SU-DHL-6 (cell line): ENCODE measurements at regions not wholly inside any gene's neighbourhood (a gene's known extent, or its start where the extent isn't known, plus 50 kb on each side); places are given as distances from the start of the nearest gene placed in this dataset.

ENCODE experiments used
- H2AFZ ChIP-seq: fragments of 200-600 bp; sonication (generic); 2 replicates; pipeline ENCODE4 v1.6.1; 2014; ENCODE audit warnings: low read depth, mild to moderate bottlenecking, moderate library complexity, mixed read lengths, antibody characterized with exemption, low read length; ENCODE audit not compliant: severe bottlenecking
- H3F3A ChIP-seq: fragments of 200-600 bp; shearing (Covaris generic); 2 replicates; pipeline ENCODE4 v1.6.0; 2016; ENCODE audit warnings: antibody characterized with exemption, mild to moderate bottlenecking; ENCODE audit not compliant: insufficient read depth
- H3K27ac ChIP-seq: fragments of 200-600 bp; sonication (generic); 2 replicates; pipeline ENCODE4 v1.5.1; 2016; ENCODE audit warnings: low read depth, mild to moderate bottlenecking, low read length, moderate library complexity, mixed read lengths
- H3K27me3 ChIP-seq: fragments of 200-600 bp; sonication (generic), shearing (Covaris generic); 2 replicates; pipeline ENCODE4 v1.6.0; 2014; ENCODE audit warnings: mild to moderate bottlenecking, low read length
- H3K36me3 ChIP-seq: fragments of 200-600 bp; sonication (generic); 2 replicates; pipeline ENCODE4 v1.6.1; 2014; ENCODE audit warnings: mild to moderate bottlenecking, low read length, mixed read lengths
- H3K4me2 ChIP-seq: fragments of 300-600, 200-600 bp; shearing (Covaris generic), sonication (generic); 2 replicates; pipeline ENCODE4 v1.6.0; 2014; ENCODE audit warnings: low read length, low read depth, mild to moderate bottlenecking; ENCODE audit not compliant: poor library complexity, severe bottlenecking
- H3K4me3 ChIP-seq: fragments of 200-600 bp; sonication (generic); 2 replicates; pipeline ENCODE4 v1.5.1; 2014; ENCODE audit warnings: antibody characterized with exemption, low read length, mild to moderate bottlenecking, mixed read lengths; ENCODE audit not compliant: insufficient read depth, poor library complexity, severe bottlenecking
- H3K79me2 ChIP-seq: fragments of 200-600 bp; sonication (generic); 2 replicates; pipeline ENCODE4 v1.6.1; 2014; ENCODE audit warnings: mild to moderate bottlenecking, low read length, moderate library complexity; ENCODE audit not compliant: insufficient read depth
- H3K9ac ChIP-seq: fragments of 200-600 bp; sonication (generic); 2 replicates; pipeline ENCODE4 v1.7.0; 2014; ENCODE audit warnings: mild to moderate bottlenecking, low read length
- H3K9me2 ChIP-seq: fragments of 200-600 bp; sonication (generic); replicated peaks from 2 replicates; pipeline ENCODE4 v1.6.1; 2014; ENCODE audit warnings: low read length; ENCODE audit not compliant: insufficient read depth
- H3K9me3 ChIP-seq: fragments of 200-600 bp; sonication (generic); 2 replicates; pipeline ENCODE4 v1.6.1; 2014; ENCODE audit warnings: low read length, mixed read lengths; ENCODE audit not compliant: insufficient read depth
- H4K20me1 ChIP-seq: fragments of 200-600 bp; sonication (generic); 2 replicates; pipeline ENCODE4 v1.6.1; 2014; ENCODE audit warnings: low read depth, mild to moderate bottlenecking, antibody characterized with exemption, low read length, moderate library complexity, mixed read lengths
- CTCF ChIP-seq: fragments of 200-600 bp; sonication (generic); IDR thresholded peaks from one replicate; pipeline ENCODE4 v1.5.1; 2017; ENCODE audit warnings: antibody characterized with exemption, mild to moderate bottlenecking, low read length, moderate library complexity; ENCODE audit not compliant: insufficient read depth, poor library complexity, severe bottlenecking
- EZH2phosphoT487 ChIP-seq: fragments of 200-600 bp; sonication (generic), shearing (Covaris generic); conservative IDR thresholded peaks from 2 replicates; pipeline ENCODE4 v1.6.1; 2018; ENCODE audit warnings: mild to moderate bottlenecking, antibody characterized with exemption, low read length, moderate library complexity, mixed read lengths

GRCh38 chr5:56638768-56639238 is 176.5 kb upstream of the MAP3K1 start:
- no peaks in the 10 kb centered on the region for H3K79me2 ChIP-seq
- no peak overlapping the region for H3K4me3 ChIP-seq
- H3K27me3 ChIP-seq: no peaks in the 10 kb centered on the region
- no peak overlapping the region for H3K27ac ChIP-seq
- TF ChIP-seq EZH2phosphoT487 (no peak), CTCF (no peak)
- H3K9ac ChIP-seq: no peak overlapping the region
- no peak overlapping the region for H2AFZ ChIP-seq
- no peak overlapping the region for H3K4me2 ChIP-seq
- H3F3A ChIP-seq: no peaks in the 10 kb centered on the region
- no peaks in the 10 kb centered on the region for H3K9me2 ChIP-seq
- no peaks in the 10 kb centered on the region for H4K20me1 ChIP-seq
- H3K36me3 ChIP-seq: no peaks in the 10 kb centered on the region
- H3K9me3 ChIP-seq: no peaks in the 10 kb centered on the region

GRCh38 chr5:56638061-56638621 is 177.2 kb upstream of the MAP3K1 start:
- no peaks in the 10 kb centered on the region for H3K27me3 ChIP-seq
- H3F3A ChIP-seq: no peaks in the 10 kb centered on the region
- H3K4me3 ChIP-seq: no peak overlapping the region
- H3K9me3 ChIP-seq: no peaks in the 10 kb centered on the region
- no peaks in the 10 kb centered on the region for H4K20me1 ChIP-seq
- H3K9me2 ChIP-seq: no peaks in the 10 kb centered on the region
- H3K36me3 ChIP-seq: no peaks in the 10 kb centered on the region
- H3K79me2 ChIP-seq: no peaks in the 10 kb centered on the region
- H3K27ac ChIP-seq: no peak overlapping the region
- TF ChIP-seq EZH2phosphoT487 (no peak), CTCF (no peak)
- H3K9ac ChIP-seq: no peak overlapping the region
- no peak overlapping the region for H2AFZ ChIP-seq
- H3K4me2 ChIP-seq: no peak overlapping the region

- Histone ChIP-seq H3F3A (no peaks in the 10 kb centered on the region), H3K79me2 (no peaks in the 10 kb centered on the region), H4K20me1 (no peaks in the 10 kb centered on the region), H3K9me2 (no peaks in the 10 kb centered on the region), H3K36me3 (no peaks in the 10 kb centered on the region), H2AFZ (no peak overlapping the region), H3K27me3 (no peaks in the 10 kb centered on the region), H3K4me3 (no peak overlapping the region), H3K9ac (no peak overlapping the region), H3K27ac (no peak overlapping the region), H3K4me2 (no peak overlapping the region), H3K9me3 (no peaks in the 10 kb centered on the region)
- no peak for TF ChIP-seq EZH2phosphoT487
Measured at GRCh38 chr5:56637321-56637920, 177.9 kb upstream of the MAP3K1 start.

- no peak overlapping the region for H2AFZ ChIP-seq
Measured at GRCh38 chr5:56633950-56634349, 181.4 kb upstream of the MAP3K1 start.

More at GRCh38 chr5:56633950-56634349, 181.4 kb upstream of the MAP3K1 start:
- Histone ChIP-seq H3K9me3 (no peaks in the 10 kb centered on the region), H4K20me1 (no peaks in the 10 kb centered on the region), H3K9me2 (no peaks in the 10 kb centered on the region), H3K27me3 (no peaks in the 10 kb centered on the region), H3K4me3 (no peak overlapping the region), H3K4me2 (no peak overlapping the region), H3F3A (no peaks in the 10 kb centered on the region), H3K9ac (no peak overlapping the region), H3K36me3 (no peaks in the 10 kb centered on the region), H3K79me2 (no peaks in the 10 kb centered on the region), H3K27ac (no peak overlapping the region)
- TF ChIP-seq EZH2phosphoT487 (no peak), CTCF (no peak)
